IgD-negative memory B cell (primary cell): ENCODE measurements at regions not wholly inside any gene's neighbourhood (a gene's known extent, or its start where the extent isn't known, plus 50 kb on each side); places are given as distances from the start of the nearest gene placed in this dataset.
"Not testable (repeated sequence)": the region's sequence is repeated elsewhere in the genome, so short reads cannot be mapped to it uniquely, and the experiment has no call there.

ENCODE experiments used
- H3K27ac Mint-ChIP-seq, 3 donors: one replicate each; pipeline ENCODE4 v1.8.0; 2020 to 2022; ENCODE audit warnings: mild to moderate bottlenecking in 3 of 3, mixed read lengths in 3 of 3, moderate library complexity in 1 of 3
- H3K27me3 Mint-ChIP-seq: one replicate; pipeline ENCODE4 v1.8.0; 2021; ENCODE audit warnings: mixed read lengths
- H3K36me3 Mint-ChIP-seq: one replicate; pipeline ENCODE4 v1.8.0; 2020; ENCODE audit warnings: mild to moderate bottlenecking, mixed read lengths
- H3K4me1 Mint-ChIP-seq, 3 donors: one replicate each; pipeline ENCODE4 v1.8.0; 2020 to 2022; ENCODE audit warnings: mixed read lengths in 3 of 3, mild to moderate bottlenecking in 1 of 3
- H3K4me3 Mint-ChIP-seq, 4 donors: one replicate each; pipeline ENCODE4 v1.8.0; 2020 to 2022; ENCODE audit warnings: mild to moderate bottlenecking in 4 of 4, mixed read lengths in 4 of 4, moderate library complexity in 3 of 4
- H3K9me3 Mint-ChIP-seq, 3 donors: one replicate each; pipeline ENCODE4 v1.8.0; 2020 to 2021; ENCODE audit warnings: mixed read lengths in 3 of 3, mild to moderate bottlenecking in 1 of 3

GRCh38 chr3:81152156-81152555 lies 609.3 kb downstream of the GBE1 start:
- H3K27ac Mint-ChIP-seq = no peak overlapping the region
- H3K9me3 Mint-ChIP-seq = peaks cover 6 to 12% (median 8%) of the 10 kb centered on the region in 3 donors
- H3K4me3 Mint-ChIP-seq = no peak overlapping the region

GRCh38 chr3:81132995-81133394 lies 628.5 kb downstream of the GBE1 start:
- H3K36me3 Mint-ChIP-seq = peaks cover 2% of the 10 kb centered on the region
- H3K27me3 Mint-ChIP-seq = no peaks in the 10 kb centered on the region
- peaks cover 2 to 17% (median 2%) of the 10 kb centered on the region in 3 donors for H3K9me3 Mint-ChIP-seq
- H3K27ac Mint-ChIP-seq = no peak overlapping the region
- H3K4me3 Mint-ChIP-seq = no peak overlapping the region
- no peaks in the 10 kb centered on the region for H3K4me1 Mint-ChIP-seq

More at GRCh38 chr3:81152156-81152555, 609.3 kb downstream of the GBE1 start:
- peaks cover 0 to 1% (median 0%) of the 10 kb centered on the region in 3 donors for H3K4me1 Mint-ChIP-seq
- no peaks in the 10 kb centered on the region for H3K36me3 Mint-ChIP-seq
- H3K27me3 Mint-ChIP-seq = no peaks in the 10 kb centered on the region

DNA sequence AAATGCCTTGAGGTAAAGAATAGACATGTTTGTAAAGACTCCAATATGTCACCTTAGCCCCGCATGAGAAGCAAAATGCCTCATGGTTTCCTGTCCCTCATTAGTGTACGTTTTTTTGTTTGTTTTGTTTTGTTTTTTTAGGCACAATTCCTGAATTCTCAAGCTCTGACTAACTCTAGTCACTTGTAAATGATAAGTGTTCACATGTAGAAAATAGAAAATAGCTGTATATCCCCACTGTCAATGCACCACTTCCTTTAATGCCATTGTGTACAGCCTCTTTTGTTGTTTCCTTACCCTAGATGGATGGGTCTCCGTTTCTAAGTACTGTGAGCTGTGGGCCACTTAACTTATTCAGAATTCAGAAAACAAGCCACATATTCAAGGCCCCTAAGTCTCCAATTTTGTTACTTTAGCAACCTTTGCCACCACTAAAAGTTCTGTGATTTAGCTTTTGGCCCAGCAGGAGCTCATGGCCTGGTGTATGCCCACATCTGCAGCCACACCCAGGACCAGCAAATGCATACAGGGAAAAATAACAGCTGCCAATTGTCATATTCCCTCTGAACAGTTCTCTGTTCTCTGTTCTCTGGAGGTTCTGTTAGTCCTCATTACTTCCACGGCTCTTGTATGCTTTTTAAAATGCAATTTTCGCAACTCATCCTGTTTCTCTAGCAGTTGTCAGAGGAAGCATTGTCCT lies 655.5 kb downstream of the GBE1 start:
- no peaks in the 10 kb centered on the region for H3K27me3 Mint-ChIP-seq
- no peaks in the 10 kb centered on the region for H3K36me3 Mint-ChIP-seq
- peaks cover 0 to 8% (median 5%) of the 10 kb centered on the region in 3 donors for H3K9me3 Mint-ChIP-seq
- no peaks in the 10 kb centered on the region for H3K4me1 Mint-ChIP-seq
- no peak overlapping the region for H3K4me3 Mint-ChIP-seq
- H3K27ac Mint-ChIP-seq = no peak overlapping the region

GRCh38 chr3:81105206-81105605 lies 656.2 kb downstream of the GBE1 start:
- H3K36me3 Mint-ChIP-seq = no peaks in the 10 kb centered on the region
- peaks cover 0 to 8% (median 5%) of the 10 kb centered on the region in 3 donors for H3K9me3 Mint-ChIP-seq

GRCh38 chr3:81097889-81098288 lies 663.6 kb downstream of the GBE1 start:
- Mint-ChIP-seq H3K9me3 (peaks cover 1 to 9% (median 2%) of the 10 kb centered on the region in 3 donors), H3K36me3 (no peaks in the 10 kb centered on the region), H3K27me3 (no peaks in the 10 kb centered on the region), H3K4me3 (no peak overlapping the region), H3K27ac (no peak overlapping the region), H3K4me1 (no peaks in the 10 kb centered on the region)

More at GRCh38 chr3:81105206-81105605, 656.2 kb downstream of the GBE1 start:
- no peak overlapping the region for H3K27ac Mint-ChIP-seq
- H3K27me3 Mint-ChIP-seq = no peaks in the 10 kb centered on the region
- no peaks in the 10 kb centered on the region for H3K4me1 Mint-ChIP-seq
- H3K4me3 Mint-ChIP-seq = no peak overlapping the region

- H3K27ac Mint-ChIP-seq = no peak overlapping the region
- H3K4me3 Mint-ChIP-seq = no peak overlapping the region
- H3K27me3 Mint-ChIP-seq = no peaks in the 10 kb centered on the region
- H3K36me3 Mint-ChIP-seq = no peaks in the 10 kb centered on the region
- H3K9me3 Mint-ChIP-seq = peaks cover 0 to 9% (median 2%) of the 10 kb centered on the region in 3 donors
- no peaks in the 10 kb centered on the region for H3K4me1 Mint-ChIP-seq
Observed at GRCh38 chr3:81095956-81096355, 665.5 kb downstream of the GBE1 start.

DNA sequence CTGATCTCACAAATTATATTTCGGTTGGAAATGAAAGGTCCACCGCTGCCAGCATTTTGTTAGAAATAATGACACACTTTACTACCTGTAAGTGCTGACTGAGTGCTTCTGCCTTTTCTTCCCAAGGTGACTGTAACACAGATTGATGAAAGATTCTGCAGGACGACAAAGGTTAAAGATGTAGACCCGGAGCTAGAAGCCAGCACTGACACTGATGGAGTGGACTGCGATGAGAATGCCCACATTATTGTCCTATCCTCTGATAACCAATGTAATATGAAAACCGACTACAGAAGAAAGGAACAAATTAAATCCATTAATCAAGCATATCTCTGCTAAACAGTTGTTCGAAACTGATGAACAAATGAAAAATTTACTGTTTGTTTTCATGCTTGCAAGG lies 666.5 kb downstream of the GBE1 start:
- H3K4me3 Mint-ChIP-seq = no peak overlapping the region
- H3K27me3 Mint-ChIP-seq = no peaks in the 10 kb centered on the region
- no peaks in the 10 kb centered on the region for H3K36me3 Mint-ChIP-seq
- H3K4me1 Mint-ChIP-seq = no peaks in the 10 kb centered on the region
- no peak overlapping the region for H3K27ac Mint-ChIP-seq
- H3K9me3 Mint-ChIP-seq = peaks cover 0 to 9% (median 2%) of the 10 kb centered on the region in 3 donors

DNA sequence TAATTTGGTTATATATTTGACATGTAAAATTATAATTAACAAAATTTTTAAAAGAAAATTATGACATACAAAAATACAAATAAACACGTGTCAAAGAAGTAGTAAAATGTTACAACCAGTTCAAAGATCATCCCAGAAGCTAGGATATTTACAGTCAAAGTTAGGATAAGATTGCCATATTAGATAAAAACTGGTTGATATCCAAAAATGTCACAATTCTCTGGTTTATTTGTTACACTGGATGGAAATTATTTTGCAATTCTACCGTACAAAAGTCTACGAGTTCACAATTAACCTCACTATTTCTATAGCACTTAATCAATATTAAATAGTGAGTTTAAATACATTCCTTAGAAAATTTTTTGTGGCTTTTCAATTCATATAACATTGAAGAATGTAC lies 673.8 kb downstream of the GBE1 start:
- H3K4me3 Mint-ChIP-seq = no peak overlapping the region
- no peak overlapping the region for H3K27ac Mint-ChIP-seq
- no peaks in the 10 kb centered on the region for H3K36me3 Mint-ChIP-seq
- no peaks in the 10 kb centered on the region for H3K4me1 Mint-ChIP-seq
- H3K27me3 Mint-ChIP-seq = no peaks in the 10 kb centered on the region
- H3K9me3 Mint-ChIP-seq = no peaks in the 10 kb centered on the region

GRCh38 chr3:81086348-81086747 lies 675.1 kb downstream of the GBE1 start:
- no peak overlapping the region for H3K27ac Mint-ChIP-seq
- peaks cover 0 to 4% (median 0%) of the 10 kb centered on the region in 3 donors for H3K9me3 Mint-ChIP-seq
- no peaks in the 10 kb centered on the region for H3K27me3 Mint-ChIP-seq
- H3K36me3 Mint-ChIP-seq = no peaks in the 10 kb centered on the region
- no peak overlapping the region for H3K4me3 Mint-ChIP-seq
- no peaks in the 10 kb centered on the region for H3K4me1 Mint-ChIP-seq

GRCh38 chr3:81080608-81081007 lies 680.8 kb downstream of the GBE1 start:
- H3K36me3 Mint-ChIP-seq = no peaks in the 10 kb centered on the region
- H3K27ac Mint-ChIP-seq = no peak overlapping the region
- peaks cover 0 to 17% (median 0%) of the 10 kb centered on the region in 3 donors for H3K9me3 Mint-ChIP-seq
- H3K4me1 Mint-ChIP-seq = no peaks in the 10 kb centered on the region
- H3K27me3 Mint-ChIP-seq = no peaks in the 10 kb centered on the region
- no peak overlapping the region for H3K4me3 Mint-ChIP-seq

DNA sequence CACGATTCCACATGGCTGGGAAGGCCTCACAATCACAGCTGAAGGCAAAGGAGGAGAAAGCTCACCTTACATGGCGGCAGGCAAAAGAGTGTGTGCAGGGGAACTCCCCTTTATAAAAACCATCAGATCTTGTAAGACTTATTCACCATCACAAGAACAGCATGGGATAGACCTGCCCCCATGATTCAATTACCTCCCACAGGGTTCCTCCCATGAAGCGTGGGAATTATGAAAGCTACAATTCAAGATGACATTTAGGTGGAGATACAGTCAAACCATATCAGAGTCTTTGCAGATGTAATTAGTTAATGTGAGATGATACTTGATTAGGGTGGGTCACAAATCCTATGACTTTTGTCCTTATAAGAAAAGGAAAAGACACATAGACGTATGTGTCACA lies 688.9 kb downstream of the GBE1 start:
- H3K4me3 Mint-ChIP-seq = no peak overlapping the region
- no peaks in the 10 kb centered on the region for H3K4me1 Mint-ChIP-seq
- H3K27ac Mint-ChIP-seq = no peak overlapping the region
- H3K36me3 Mint-ChIP-seq = no peaks in the 10 kb centered on the region
- H3K9me3 Mint-ChIP-seq = peaks cover 0 to 10% (median 2%) of the 10 kb centered on the region in 3 donors
- H3K27me3 Mint-ChIP-seq = no peaks in the 10 kb centered on the region

DNA sequence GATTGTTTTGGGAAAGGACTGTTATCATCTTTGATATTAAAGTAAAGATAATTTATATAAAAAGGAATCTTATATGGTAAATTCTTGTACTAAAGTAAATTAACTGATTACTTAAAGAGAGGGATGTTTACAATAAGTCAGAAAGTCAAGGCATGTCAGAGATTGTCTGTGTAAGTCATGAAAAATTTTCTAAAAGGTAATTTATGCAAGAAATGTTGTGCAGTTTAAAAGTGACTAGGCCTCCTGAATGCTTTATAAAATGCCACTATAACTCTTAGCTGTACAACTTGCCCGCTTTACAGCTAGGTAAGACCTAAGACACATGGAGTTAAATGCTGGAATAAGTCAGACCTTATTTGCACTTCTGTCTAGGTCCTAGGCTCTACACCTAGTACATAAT lies 692.9 kb downstream of the GBE1 start:
- peaks cover 6 to 15% (median 6%) of the 10 kb centered on the region in 3 donors for H3K9me3 Mint-ChIP-seq
- H3K4me1 Mint-ChIP-seq = no peaks in the 10 kb centered on the region
- H3K27ac Mint-ChIP-seq = no peak overlapping the region
- H3K4me3 Mint-ChIP-seq = no peak overlapping the region
- H3K27me3 Mint-ChIP-seq = no peaks in the 10 kb centered on the region
- H3K36me3 Mint-ChIP-seq = no peaks in the 10 kb centered on the region

GRCh38 chr3:81063896-81064295 lies 697.5 kb downstream of the GBE1 start:
- H3K27me3 Mint-ChIP-seq = no peaks in the 10 kb centered on the region
- H3K27ac Mint-ChIP-seq = no peak overlapping the region
- peaks cover 7 to 12% (median 7%) of the 10 kb centered on the region in 3 donors for H3K9me3 Mint-ChIP-seq
- no peaks in the 10 kb centered on the region for H3K36me3 Mint-ChIP-seq
- H3K4me3 Mint-ChIP-seq = no peak overlapping the region
- H3K4me1 Mint-ChIP-seq = no peaks in the 10 kb centered on the region

- H3K9me3 Mint-ChIP-seq, H3K27ac Mint-ChIP-seq, H3K27me3 Mint-ChIP-seq, H3K4me1 Mint-ChIP-seq, H3K4me3 Mint-ChIP-seq, H3K36me3 Mint-ChIP-seq: not testable (repeated sequence)
Observed at GRCh38 chr3:81051133-81051532, 710.3 kb downstream of the GBE1 start.

DNA sequence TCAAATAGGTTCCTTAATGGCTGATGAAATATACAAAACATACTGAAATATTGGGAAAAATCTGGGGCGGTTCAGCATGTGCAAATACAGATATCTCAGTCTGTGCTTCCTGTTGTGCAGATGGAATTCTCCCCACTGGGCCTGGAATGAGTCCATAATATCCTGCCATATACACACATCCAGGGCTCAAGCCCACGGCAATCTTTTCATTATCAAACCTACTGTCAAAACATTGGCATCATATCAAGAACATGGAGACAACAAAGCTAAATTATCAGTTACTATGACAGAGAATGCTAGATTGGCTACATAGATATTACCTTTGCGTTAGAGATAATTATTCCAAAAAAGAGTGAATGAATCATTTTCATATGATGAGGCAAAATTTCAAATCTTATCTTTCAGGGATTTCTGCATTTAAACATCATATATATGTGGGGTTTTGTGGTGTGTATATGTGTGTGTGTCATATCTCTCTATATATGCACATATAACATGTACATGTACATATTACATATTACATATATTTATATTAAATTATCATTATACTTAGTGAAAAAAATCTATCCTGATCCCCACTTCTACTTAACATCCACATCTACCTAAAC lies 713.3 kb downstream of the GBE1 start:
- H3K4me3 Mint-ChIP-seq = no peak overlapping the region
- no peaks in the 10 kb centered on the region for H3K4me1 Mint-ChIP-seq
- no peaks in the 10 kb centered on the region for H3K36me3 Mint-ChIP-seq
- no peaks in the 10 kb centered on the region for H3K27me3 Mint-ChIP-seq
- peaks cover 0 to 8% (median 3%) of the 10 kb centered on the region in 3 donors for H3K9me3 Mint-ChIP-seq
- H3K27ac Mint-ChIP-seq = no peak overlapping the region

GRCh38 chr3:81045976-81046375 lies 715.5 kb downstream of the GBE1 start:
- Mint-ChIP-seq H3K4me3 (no peak overlapping the region), H3K9me3 (peaks cover 0 to 11% (median 3%) of the 10 kb centered on the region in 3 donors), H3K4me1 (no peaks in the 10 kb centered on the region), H3K27me3 (no peaks in the 10 kb centered on the region), H3K36me3 (no peaks in the 10 kb centered on the region), H3K27ac (no peak overlapping the region)
